Bronchial epithelial cell (primary cell): ENCODE measurements at regions not wholly inside any gene's neighbourhood (a gene's known extent, or its start where the extent isn't known, plus 50 kb on each side); places are given as distances from the start of the nearest gene placed in this dataset.

Experiments used
- DNase-seq: peaks from one replicate; pipeline ENCODE4 v3.0.0-alpha.2; 2010; ENCODE audit warnings: low read depth
- FAIRE-seq: peaks from 2 replicates; lab custom pipeline; 2011; peaks lifted over from hg19 to GRCh38; lab: Jason Lieb, UNC
- H3K27me3 ChIP-seq: 2 replicates; pipeline ENCODE4 v1.5.1; 2011; ENCODE audit warnings: low read length; ENCODE audit not compliant: control insufficient read depth, insufficient read depth
- H3K36me3 ChIP-seq: 2 replicates; pipeline ENCODE4 v1.5.1; 2011; ENCODE audit warnings: low read length; ENCODE audit not compliant: control insufficient read depth, insufficient read depth
- H3K4me3 ChIP-seq: 2 replicates; pipeline ENCODE4 v1.5.1; 2011; ENCODE audit warnings: mild to moderate bottlenecking, low read depth, low read length, control low read depth
- TF ChIP-seq, protein P1 (sequence below): IDR thresholded peaks from 2 replicates; pipeline ENCODE4 v1.5.1; 2011; ENCODE audit warnings: mild to moderate bottlenecking, moderate library complexity, low read length, control low read depth, inconsistent platforms; ENCODE audit not compliant: insufficient read depth, severe bottlenecking

DNA sequence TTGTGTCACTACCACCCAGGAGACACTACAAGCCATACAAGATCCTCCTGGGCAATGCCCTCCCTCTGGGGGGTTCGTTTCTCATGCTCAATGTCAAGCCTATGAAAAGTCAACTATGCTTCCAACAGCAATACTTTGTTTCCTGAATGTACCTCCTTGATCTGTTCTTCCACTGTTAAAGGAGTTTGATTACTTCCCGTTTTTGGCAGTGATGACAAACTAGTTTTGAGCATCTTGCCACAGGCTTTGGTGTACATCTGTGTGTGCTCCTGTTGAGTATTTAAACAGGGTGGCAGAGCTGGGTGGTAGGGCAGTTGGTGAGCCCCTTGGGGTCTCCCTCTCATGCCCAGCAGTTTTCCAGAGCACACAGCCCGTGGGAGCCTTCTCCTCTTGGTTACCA lies 81.4 kb downstream of the IL12A start:
- no peak for FAIRE-seq
- no peak for DNase-seq
- Histone ChIP-seq H3K36me3 (no peaks in the 10 kb centered on the region), H3K4me3 (no peak overlapping the region), H3K27me3 (peaks cover 1% of the 10 kb centered on the region)
- TF ChIP-seq, protein P1, sequence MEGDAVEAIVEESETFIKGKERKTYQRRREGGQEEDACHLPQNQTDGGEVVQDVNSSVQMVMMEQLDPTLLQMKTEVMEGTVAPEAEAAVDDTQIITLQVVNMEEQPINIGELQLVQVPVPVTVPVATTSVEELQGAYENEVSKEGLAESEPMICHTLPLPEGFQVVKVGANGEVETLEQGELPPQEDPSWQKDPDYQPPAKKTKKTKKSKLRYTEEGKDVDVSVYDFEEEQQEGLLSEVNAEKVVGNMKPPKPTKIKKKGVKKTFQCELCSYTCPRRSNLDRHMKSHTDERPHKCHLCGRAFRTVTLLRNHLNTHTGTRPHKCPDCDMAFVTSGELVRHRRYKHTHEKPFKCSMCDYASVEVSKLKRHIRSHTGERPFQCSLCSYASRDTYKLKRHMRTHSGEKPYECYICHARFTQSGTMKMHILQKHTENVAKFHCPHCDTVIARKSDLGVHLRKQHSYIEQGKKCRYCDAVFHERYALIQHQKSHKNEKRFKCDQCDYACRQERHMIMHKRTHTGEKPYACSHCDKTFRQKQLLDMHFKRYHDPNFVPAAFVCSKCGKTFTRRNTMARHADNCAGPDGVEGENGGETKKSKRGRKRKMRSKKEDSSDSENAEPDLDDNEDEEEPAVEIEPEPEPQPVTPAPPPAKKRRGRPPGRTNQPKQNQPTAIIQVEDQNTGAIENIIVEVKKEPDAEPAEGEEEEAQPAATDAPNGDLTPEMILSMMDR, result no peak

DNA sequence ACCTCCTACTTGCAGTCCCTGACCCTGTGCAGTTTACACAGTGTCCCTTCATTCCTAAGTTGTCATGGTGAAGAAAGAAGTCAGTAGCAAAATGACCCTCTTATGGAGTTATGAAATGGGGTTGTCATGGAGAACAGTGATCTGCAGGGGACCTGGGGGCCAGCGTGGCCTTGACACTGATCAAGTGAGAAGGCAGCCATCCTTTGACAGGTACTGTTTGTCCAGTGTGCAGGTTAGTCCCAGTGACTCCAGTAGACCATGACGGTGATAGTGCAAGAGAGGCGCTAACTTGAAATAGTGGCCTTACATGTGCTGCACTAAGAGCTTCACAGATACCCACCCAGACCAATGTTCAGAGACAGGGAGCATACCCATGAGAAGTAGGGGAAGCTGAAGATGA lies 87.9 kb downstream of the IL12A start:
- Histone ChIP-seq H3K36me3 (no peaks in the 10 kb centered on the region), H3K27me3 (no peaks in the 10 kb centered on the region), H3K4me3 (no peak overlapping the region)
- DNase-seq (no peak), FAIRE-seq (no peak)
- TF ChIP-seq, protein P1, result no peak

DNA sequence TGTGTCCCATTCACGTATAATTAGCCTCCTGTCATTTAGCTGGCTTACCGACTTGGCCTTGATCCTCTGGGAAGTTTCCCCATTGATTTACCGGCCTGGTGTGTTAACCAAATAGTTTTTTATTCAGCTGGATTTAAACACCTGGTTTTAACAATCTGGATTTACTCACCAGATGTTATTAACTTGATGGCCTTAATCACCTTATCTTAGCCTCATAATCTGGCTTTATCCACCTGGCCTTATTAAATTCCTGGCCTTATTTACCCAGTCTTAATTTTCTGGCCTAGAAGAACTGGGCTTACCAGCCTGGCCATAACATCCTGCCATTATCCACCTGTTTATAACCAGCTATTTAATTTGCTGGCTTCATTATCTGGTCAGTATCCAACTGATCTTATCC lies 89.9 kb downstream of the IL12A start:
- no peaks in the 10 kb centered on the region for H3K36me3 ChIP-seq
- no peak for FAIRE-seq
- H3K4me3 ChIP-seq, result no peak overlapping the region
- no peaks in the 10 kb centered on the region for H3K27me3 ChIP-seq
- TF ChIP-seq, protein P1, result no peak
- no peak for DNase-seq

DNA sequence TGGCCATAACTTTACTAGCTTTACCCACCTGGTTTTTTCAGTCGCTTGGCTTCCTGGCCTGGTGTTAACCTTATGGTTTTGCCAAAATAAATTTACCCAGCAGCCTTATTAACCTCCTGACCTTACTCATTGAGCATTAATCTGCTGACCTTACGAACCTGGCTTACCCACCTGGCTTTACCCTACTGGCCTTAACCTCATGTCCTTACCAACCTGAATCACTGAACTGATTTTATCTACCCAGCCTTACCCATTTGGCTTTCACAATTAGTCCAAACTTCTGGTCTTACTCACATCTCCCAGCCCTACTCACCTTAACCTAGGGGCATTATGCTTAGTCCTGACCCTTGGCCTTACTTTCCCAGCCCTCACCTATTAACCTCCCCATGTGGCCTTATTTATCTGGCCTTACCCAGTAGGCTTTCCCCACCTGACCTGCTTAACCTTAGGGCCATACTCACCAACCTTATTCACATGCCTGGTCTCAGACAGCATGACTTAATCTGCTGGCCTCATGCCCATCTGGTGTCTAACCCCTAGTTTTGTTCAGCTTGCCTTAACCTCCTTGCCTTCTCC lies 93.4 kb downstream of the IL12A start:
- Histone ChIP-seq H3K27me3 (no peaks in the 10 kb centered on the region), H3K36me3 (no peaks in the 10 kb centered on the region), H3K4me3 (no peak overlapping the region)
- no peak for DNase-seq
- TF ChIP-seq, protein P1, result no peak
- no peak for FAIRE-seq

DNA sequence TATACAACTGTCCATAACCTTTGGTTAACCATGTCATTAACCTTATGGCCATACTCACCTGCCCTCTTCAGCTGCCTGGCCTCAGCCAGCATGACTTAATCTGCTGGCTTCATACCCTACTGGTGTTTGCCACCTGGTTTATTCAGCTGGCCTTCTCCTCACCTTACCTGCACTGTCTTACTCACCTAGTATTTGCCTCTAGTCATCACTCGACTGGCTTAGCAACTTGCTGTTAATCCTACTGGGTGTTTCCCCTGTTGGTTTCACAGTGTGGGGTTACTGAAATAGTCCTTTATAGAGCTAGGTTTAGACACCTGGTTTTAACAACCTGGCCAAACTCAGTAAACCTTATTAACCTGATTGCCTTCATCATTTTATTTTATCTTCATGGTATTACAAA lies 96.4 kb downstream of the IL12A start:
- Histone ChIP-seq H3K36me3 (no peaks in the 10 kb centered on the region), H3K4me3 (no peak overlapping the region), H3K27me3 (no peaks in the 10 kb centered on the region)
- peak; percentile 50 for FAIRE-seq
- TF ChIP-seq, protein P1, result no peak
- peak; percentile 84 for DNase-seq
